Colonic mucosa (tissue), 4 donors: ENCODE measurements at regions not wholly inside any gene's neighbourhood (a gene's known extent, or its start where the extent isn't known, plus 50 kb on each side); places are given as distances from the start of the nearest gene placed in this dataset.

Experiments
- DNase-seq: peaks from one replicate; pipeline ENCODE4 v3.0.0-alpha.2; 2020
- H3K27ac ChIP-seq: fragments of 200-600 bp; one replicate; pipeline ENCODE4 v1.8.0; 2021
- H3K27me3 ChIP-seq: fragments of 200-600 bp; one replicate; pipeline ENCODE4 v1.8.0; 2021
- H3K36me3 ChIP-seq: fragments of 200-600 bp; one replicate; pipeline ENCODE4 v1.8.0; 2021
- H3K4me1 ChIP-seq: fragments of 200-600 bp; one replicate; pipeline ENCODE4 v1.8.0; 2021; ENCODE audit warnings: mild to moderate bottlenecking
- H3K4me3 ChIP-seq: fragments of 200-600 bp; one replicate; pipeline ENCODE4 v1.8.0; 2021
- H3K9ac ChIP-seq, 2 donors: one replicate each; pipeline ENCODE4 v1.7.0; 2013; ENCODE audit warnings: control low read depth in 2 of 2, low read depth in 2 of 2, low read length in 2 of 2
- H3K9me3 ChIP-seq: fragments of 200-600 bp; one replicate; pipeline ENCODE4 v1.8.0; 2021
- CTCF ChIP-seq: fragments of 200-600 bp; IDR thresholded peaks from one replicate; pipeline ENCODE4 v1.8.0; 2022; ENCODE audit warnings: antibody characterized with exemption, mild to moderate bottlenecking
- intact Hi-C: fragments of 100-400 bp; cut with DNase I; formaldehyde crosslinking; loops from one replicate; pipeline ENCODE4 v1.14.1; 2022
- donor health status: healthy.
- donor health status: DM: no; HTN: no; CAD: no.
- donor health status: DM: no; HTN: no; CAD: no.

- Histone ChIP-seq H3K4me3 (no peak overlapping the region), H3K36me3 (no peaks in the 10 kb centered on the region), H3K9ac (no peak overlapping the region), H3K27me3 (no peaks in the 10 kb centered on the region), H3K9me3 (no peaks in the 10 kb centered on the region), H3K27ac (no peak overlapping the region), H3K4me1 (no peaks in the 10 kb centered on the region)
- DNase-seq: no peak
- TF ChIP-seq CTCF: no peak
- intact Hi-C loops: no loop called here
Measured at GRCh38 chr18:46321955-46322354, 217.8 kb downstream of the HAUS1 start.

- intact Hi-C loops: no loop called here
- Histone ChIP-seq H3K27me3 (no peaks in the 10 kb centered on the region), H3K9me3 (no peaks in the 10 kb centered on the region)
Measured at GRCh38 chr18:46322411-46322891, 218.3 kb downstream of the HAUS1 start.

GRCh38 chr18:46322941-46323340, 218.8 kb downstream of the HAUS1 start:
- H3K27ac ChIP-seq: no peak overlapping the region
- no peaks in the 10 kb centered on the region for H3K4me1 ChIP-seq
- intact Hi-C loops: no loop called here
- H3K9me3 ChIP-seq: no peaks in the 10 kb centered on the region
- H3K4me3 ChIP-seq: no peak overlapping the region
- TF ChIP-seq CTCF: no peak
- no peaks in the 10 kb centered on the region for H3K36me3 ChIP-seq
- H3K27me3 ChIP-seq: no peaks in the 10 kb centered on the region
- no peak overlapping the region for H3K9ac ChIP-seq
- DNase-seq: no peak

More at GRCh38 chr18:46322411-46322891, 218.3 kb downstream of the HAUS1 start:
- Histone ChIP-seq H3K4me3 (no peak overlapping the region), H3K4me1 (no peaks in the 10 kb centered on the region), H3K36me3 (no peaks in the 10 kb centered on the region), H3K9ac (no peak overlapping the region), H3K27ac (no peak overlapping the region)
- DNase-seq: no peak
- no peak for TF ChIP-seq CTCF

GRCh38 chr18:46324087-46324955, 220.1 kb downstream of the HAUS1 start:
- TF ChIP-seq CTCF: no peak
- no peaks in the 10 kb centered on the region for H3K9me3 ChIP-seq
- H3K36me3 ChIP-seq: no peaks in the 10 kb centered on the region
- H3K27me3 ChIP-seq: no peaks in the 10 kb centered on the region
- H3K9ac ChIP-seq: no peak overlapping the region
- no peak for DNase-seq
- H3K4me1 ChIP-seq: no peaks in the 10 kb centered on the region
- no peak overlapping the region for H3K27ac ChIP-seq
- intact Hi-C loops: no loop called here
- H3K4me3 ChIP-seq: no peak overlapping the region

GRCh38 chr18:46325895-46326294, 221.7 kb downstream of the HAUS1 start:
- intact Hi-C loops: no loop called here
- no peaks in the 10 kb centered on the region for H3K4me1 ChIP-seq
- no peak overlapping the region for H3K4me3 ChIP-seq
- H3K27me3 ChIP-seq: no peaks in the 10 kb centered on the region
- DNase-seq: no peak
- no peak overlapping the region for H3K9ac ChIP-seq
- H3K9me3 ChIP-seq: no peaks in the 10 kb centered on the region
- H3K36me3 ChIP-seq: no peaks in the 10 kb centered on the region
- no peak for TF ChIP-seq CTCF
- H3K27ac ChIP-seq: no peak overlapping the region
